PC-9 (cell line): ENCODE measurements at regions not wholly inside any gene's neighbourhood (a gene's known extent, or its start where the extent isn't known, plus 50 kb on each side); places are given as distances from the start of the nearest gene placed in this dataset.

Experiments used
- CTCF ChIP-seq: fragments of 200-600 bp; sonication (generic); conservative IDR thresholded peaks from 2 replicates; pipeline ENCODE4 v1.6.1; 2017; ENCODE audit warnings: mixed run types, antibody characterized with exemption, mild to moderate bottlenecking, moderate library complexity
- EZH2 ChIP-seq: fragments of 200-600 bp; sonication (generic); IDR thresholded peaks from 2 replicates; pipeline ENCODE4 v1.8.0; 2017; ENCODE audit warnings: antibody characterized with exemption, low read depth

GRCh38 chr16:48834576-48834975, 224.6 kb upstream of the N4BP1 start:
- TF ChIP-seq CTCF = no peak
- TF ChIP-seq EZH2 = no peak
